Astrocyte (in vitro differentiated cells and primary cell): ENCODE measurements at regions not wholly inside any gene's neighbourhood (a gene's known extent, or its start where the extent isn't known, plus 50 kb on each side); places are given as distances from the start of the nearest gene placed in this dataset.

ENCODE experiments used
- DNase-seq: peaks from one replicate; pipeline ENCODE4 v3.0.0-alpha.2; 2010; ENCODE audit warnings: low read depth
- FAIRE-seq: peaks from 2 replicates; lab custom pipeline; 2011; peaks lifted over from hg19 to GRCh38; lab: Jason Lieb, UNC
- H2AFZ ChIP-seq: 2 replicates; pipeline ENCODE4 v1.6.0; 2012; ENCODE audit warnings: low read depth, low read length, inconsistent platforms
- H3K27ac ChIP-seq: 2 replicates; pipeline ENCODE4 v1.5.1; 2011; ENCODE audit warnings: low read depth, low read length, inconsistent platforms
- H3K27me3 ChIP-seq: 2 replicates; pipeline ENCODE4 v1.6.0; 2011; ENCODE audit warnings: low read length, inconsistent platforms; ENCODE audit not compliant: insufficient read depth
- H3K36me3 ChIP-seq: 2 replicates; pipeline ENCODE4 v1.5.1; 2011; ENCODE audit warnings: low read length, inconsistent platforms; ENCODE audit not compliant: insufficient read depth
- H3K4me1 ChIP-seq: 2 replicates; pipeline ENCODE4 v1.5.1; 2011; ENCODE audit warnings: low read length, inconsistent platforms; ENCODE audit not compliant: insufficient read depth
- H3K4me2 ChIP-seq: 2 replicates; pipeline ENCODE4 v1.6.0; 2012; ENCODE audit warnings: low read length, inconsistent platforms
- H3K4me3 ChIP-seq: 2 replicates; pipeline ENCODE4 v1.5.1; 2011; ENCODE audit warnings: low read depth, mild to moderate bottlenecking, low read length, inconsistent platforms; ENCODE audit not compliant: insufficient read depth
- H3K79me2 ChIP-seq: 2 replicates; pipeline ENCODE4 v1.6.0; 2012; ENCODE audit warnings: mild to moderate bottlenecking, low read length, inconsistent platforms; ENCODE audit not compliant: insufficient read depth
- H3K9ac ChIP-seq: 2 replicates; pipeline ENCODE4 v1.6.0; 2012; ENCODE audit warnings: mild to moderate bottlenecking, low read length, inconsistent platforms
- H3K9me3 ChIP-seq: 2 replicates; pipeline ENCODE4 v1.5.1; 2012; ENCODE audit warnings: low read depth, mild to moderate bottlenecking, low read length, inconsistent platforms; ENCODE audit not compliant: insufficient read depth
- H4K20me1 ChIP-seq: 2 replicates; pipeline ENCODE4 v1.6.0; 2012; ENCODE audit warnings: low read length, inconsistent platforms; ENCODE audit not compliant: insufficient read depth
- H3K27ac Mint-ChIP-seq: one replicate; pipeline ENCODE4 v1.8.0; 2021; ENCODE audit warnings: mild to moderate bottlenecking, mixed read lengths; ENCODE audit not compliant: unreplicated experiment
- H3K27me3 Mint-ChIP-seq: one replicate; pipeline ENCODE4 v1.8.0; 2021; ENCODE audit warnings: low read depth, mixed read lengths; ENCODE audit not compliant: unreplicated experiment
- H3K36me3 Mint-ChIP-seq: one replicate; pipeline ENCODE4 v1.8.0; 2021; ENCODE audit warnings: low read depth, mixed read lengths; ENCODE audit not compliant: unreplicated experiment
- H3K4me1 Mint-ChIP-seq: one replicate; pipeline ENCODE4 v1.8.0; 2021; ENCODE audit warnings: low read depth, mixed read lengths; ENCODE audit not compliant: unreplicated experiment
- H3K4me3 Mint-ChIP-seq: one replicate; pipeline ENCODE4 v1.8.0; 2021; ENCODE audit warnings: mild to moderate bottlenecking, moderate library complexity, mixed read lengths; ENCODE audit not compliant: unreplicated experiment
- H3K9me3 Mint-ChIP-seq: one replicate; pipeline ENCODE4 v1.8.0; 2021; ENCODE audit warnings: mild to moderate bottlenecking, mixed read lengths; ENCODE audit not compliant: unreplicated experiment
- CTCF ChIP-seq: IDR thresholded peaks from 2 replicates; pipeline ENCODE4 v1.5.1; 2011; ENCODE audit warnings: low read depth, mild to moderate bottlenecking, inconsistent platforms, low read length, moderate library complexity; ENCODE audit not compliant: insufficient read depth
- EZH2 ChIP-seq: IDR thresholded peaks from 2 replicates; pipeline ENCODE4 v1.6.1; 2012; ENCODE audit warnings: mild to moderate bottlenecking, low read length, inconsistent platforms; ENCODE audit not compliant: insufficient read depth

DNA sequence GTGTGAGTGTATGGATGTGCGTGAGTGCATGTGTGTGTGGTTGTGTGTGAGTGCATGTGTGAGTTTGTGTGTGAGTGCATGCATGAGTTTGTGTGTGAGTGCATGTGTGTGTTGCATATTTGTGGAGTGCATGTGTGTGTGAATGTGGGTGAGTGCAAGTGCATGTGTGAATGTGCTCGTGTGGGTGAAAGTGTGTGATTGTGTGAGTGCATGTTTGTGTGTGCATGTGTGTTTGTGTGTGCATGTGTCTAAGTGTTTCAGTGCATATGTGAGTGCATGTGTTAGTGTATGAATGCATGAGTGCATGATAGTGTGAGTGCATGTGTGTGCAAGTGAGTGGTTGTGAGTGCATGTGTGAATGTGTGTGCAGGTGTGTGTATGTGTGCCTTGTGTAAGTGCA, 343.4 kb upstream of the SALL3 start:
- Histone ChIP-seq H4K20me1 (no peaks in the 10 kb centered on the region), H3K36me3 (no peaks in the 10 kb centered on the region), H3K9me3 (peaks cover 22% of the 10 kb centered on the region), H3K27me3 (no peaks in the 10 kb centered on the region), H3K4me3 (no peak overlapping the region), H3K79me2 (no peaks in the 10 kb centered on the region), H2AFZ (no peak overlapping the region), H3K4me1 (no peaks in the 10 kb centered on the region), H3K4me2 (no peak overlapping the region), H3K9ac (no peak overlapping the region), H3K27ac (no peak overlapping the region)
- Mint-ChIP-seq H3K27ac (no peak overlapping the region), H3K4me3 (peak overlapping the region; percentile 28), H3K36me3 (no peaks in the 10 kb centered on the region), H3K9me3 (peaks cover 26% of the 10 kb centered on the region), H3K27me3 (no peaks in the 10 kb centered on the region), H3K4me1 (no peaks in the 10 kb centered on the region)
- no peak for DNase-seq
- no peak for TF ChIP-seq CTCF
- TF ChIP-seq EZH2, result no peak
- no peak for FAIRE-seq

GRCh38 chr18:78637442-78638402, 341.9 kb upstream of the SALL3 start:
- no peaks in the 10 kb centered on the region for H3K27me3 Mint-ChIP-seq
- H3K9ac ChIP-seq, result no peak overlapping the region
- no peaks in the 10 kb centered on the region for H3K27me3 ChIP-seq
- no peak overlapping the region for H3K4me3 Mint-ChIP-seq
- DNase-seq, result no peak
- H3K4me1 Mint-ChIP-seq, result no peaks in the 10 kb centered on the region
- no peaks in the 10 kb centered on the region for H4K20me1 ChIP-seq
- TF ChIP-seq EZH2 (no peak), CTCF (no peak)
- no peak overlapping the region for H3K27ac ChIP-seq
- H3K79me2 ChIP-seq, result no peaks in the 10 kb centered on the region
- FAIRE-seq, result no peak
- no peak overlapping the region for H3K27ac Mint-ChIP-seq
- H3K36me3 Mint-ChIP-seq, result no peaks in the 10 kb centered on the region
- H3K4me3 ChIP-seq, result no peak overlapping the region
- H3K4me2 ChIP-seq, result no peak overlapping the region
- H3K9me3 ChIP-seq, result peaks cover 19% of the 10 kb centered on the region
- no peaks in the 10 kb centered on the region for H3K36me3 ChIP-seq
- peaks cover 19% of the 10 kb centered on the region for H3K9me3 Mint-ChIP-seq
- H2AFZ ChIP-seq, result no peak overlapping the region
- no peaks in the 10 kb centered on the region for H3K4me1 ChIP-seq
